ENCODE measurements at regions not wholly inside any gene's neighbourhood (a gene's known extent, or its start where the extent isn't known, plus 50 kb on each side); places are given as distances from the start of the nearest gene placed in this dataset.

- no peak overlapping the region for H3K4me3 ChIP-seq
- H3K9me3 ChIP-seq (replicated peaks; ENCODE audit: control insufficient read depth, insufficient read depth, low read depth, low read length), result no peaks in the 10 kb centered on the region
- no peaks in the 10 kb centered on the region for H4K20me1 ChIP-seq (replicated peaks; ENCODE audit: control insufficient read depth, insufficient read depth, low read length)
- intact Hi-C loops (cut with micrococcal nuclease), result no loop called here
- H3K4me2 ChIP-seq (ENCODE audit: insufficient read depth, low read length), result no peak overlapping the region
- no peak overlapping the region for H3K9ac ChIP-seq (ENCODE audit: insufficient read depth in 1 of 2, low read depth in 2 of 2, low read length in 2 of 2)
- ATAC-seq (no peak), FAIRE-seq (no peak), DNase-seq (ENCODE audit: extremely low read depth in 1 of 4, low spot score in 3 of 4) (no peak)
- BruUV-seq (replicated peaks), result no TSS peak
- no peaks in the 10 kb centered on the region for H3K79me2 ChIP-seq (ENCODE audit: control insufficient read depth, insufficient read depth, low read length)
- H3K9me1 ChIP-seq (ENCODE audit: control insufficient read depth, insufficient read depth, low read length), result no peaks in the 10 kb centered on the region
- H3K27ac ChIP-seq (ENCODE audit: extremely low read depth, low read depth, low read length), result no peak overlapping the region
- POLR2A ChIA-PET, result no interaction called here
- no peak overlapping the region for H2AFZ ChIP-seq (ENCODE audit: low read depth, low read length)
- H3K36me3 ChIP-seq (ENCODE audit: control insufficient read depth, insufficient read depth, low read length), result no peaks in the 10 kb centered on the region
- no peaks in the 10 kb centered on the region for H3K4me1 ChIP-seq (replicated peaks in 1 of 2; ENCODE audit: control insufficient read depth in 2 of 2, insufficient read depth in 2 of 2, low read length in 2 of 2)
- in situ Hi-C loops (cut with MboI), result no loop called here
- H3K27me3 ChIP-seq (ENCODE audit: control insufficient read depth in 2 of 2, insufficient read depth in 2 of 2, low read length in 2 of 2), result no peaks in the 10 kb centered on the region
- CTCF ChIA-PET (ENCODE audit: low intra/inter-chr PET ratio), result no interaction called here
- WGBS (ENCODE audit: insufficient coverage, low coverage, missing lambda C conversion rate), result 2% methylated on average over 3 of the region's 3 CpGs
- TF ChIP-seq CREB1 (IDR thresholded peaks at IDR 0.05) (no peak), CREB1 (CRISPR knock-in tag; IDR thresholded peaks at IDR 0.05) (no peak), HDAC3 (IDR thresholded peaks at IDR 0.05; ENCODE audit: borderline replicate concordance, partially characterized antibody) (no peak), ZNF77 (CRISPR knock-in tag; IDR thresholded peaks at IDR 0.05) (no peak), MLX (CRISPR knock-in tag; conservative IDR thresholded peaks at IDR 0.05) (no peak), ZNF12 (CRISPR knock-in tag; IDR thresholded peaks at IDR 0.05) (no peak), NCOR1 (IDR thresholded peaks at IDR 0.05) (no peak), GTF3C2 (IDR thresholded peaks at IDR 0.05; ENCODE audit: borderline replicate concordance, extremely low read depth, insufficient read length) (no peak), HBP1 (CRISPR knock-in tag; IDR thresholded peaks at IDR 0.05) (no peak), HMGN3 (IDR thresholded peaks at IDR 0.05; ENCODE audit: borderline replicate concordance, extremely low read depth, insufficient read length, low read depth, low read length) (no peak), ELK3 (CRISPR knock-in tag; IDR thresholded peaks at IDR 0.05) (no peak), PBX2 (CRISPR knock-in tag; IDR thresholded peaks at IDR 0.05; ENCODE audit: low read depth) (no peak), PBX2 (tag; conservative IDR thresholded peaks at IDR 0.05; ENCODE audit: low read depth) (no peak)
Observed at GRCh38 chr6:122079916-122080315, 319.5 kb upstream of the HSF2 start.

All from K562 (cell line).